Nephron (organoid): ENCODE measurements at regions not wholly inside any gene's neighbourhood (a gene's known extent, or its start where the extent isn't known, plus 50 kb on each side); places are given as distances from the start of the nearest gene placed in this dataset.
A peak's percentile ranks its signal among the peaks of the same experiment; 100 is the strongest.

Experiments used
- H3K27ac Mint-ChIP-seq, 3 experiments: 2 replicates each; pipeline ENCODE4 v1.8.0; 2020; ENCODE audit warnings: mixed read lengths in 3 of 3, mild to moderate bottlenecking in 2 of 3, moderate library complexity in 1 of 3
- H3K27me3 Mint-ChIP-seq: 2 replicates; pipeline ENCODE4 v1.8.0; 2021; ENCODE audit warnings: low read depth, mild to moderate bottlenecking, moderate library complexity, mixed read lengths
- H3K36me3 Mint-ChIP-seq: 2 replicates; pipeline ENCODE4 v1.8.0; 2020; ENCODE audit warnings: low read depth, mixed read lengths
- H3K4me1 Mint-ChIP-seq: 2 replicates; pipeline ENCODE4 v1.8.0; 2020; ENCODE audit warnings: mixed read lengths
- H3K4me3 Mint-ChIP-seq, 3 experiments: 2 replicates each; pipeline ENCODE4 v1.8.0; 2020; ENCODE audit warnings: mild to moderate bottlenecking in 3 of 3, mixed read lengths in 3 of 3, moderate library complexity in 2 of 3
- H3K9me3 Mint-ChIP-seq: 2 replicates; pipeline ENCODE4 v1.8.0; 2020; ENCODE audit warnings: mixed read lengths
- CTCF ChIP-seq, 3 experiments: fragments of 200-600 bp; sonication (generic); IDR thresholded peaks; one replicate each; pipeline ENCODE4 v1.5.0; 2021; ENCODE audit warnings: antibody characterized with exemption in 3 of 3; ENCODE audit not compliant: unreplicated experiment in 3 of 3

DNA sequence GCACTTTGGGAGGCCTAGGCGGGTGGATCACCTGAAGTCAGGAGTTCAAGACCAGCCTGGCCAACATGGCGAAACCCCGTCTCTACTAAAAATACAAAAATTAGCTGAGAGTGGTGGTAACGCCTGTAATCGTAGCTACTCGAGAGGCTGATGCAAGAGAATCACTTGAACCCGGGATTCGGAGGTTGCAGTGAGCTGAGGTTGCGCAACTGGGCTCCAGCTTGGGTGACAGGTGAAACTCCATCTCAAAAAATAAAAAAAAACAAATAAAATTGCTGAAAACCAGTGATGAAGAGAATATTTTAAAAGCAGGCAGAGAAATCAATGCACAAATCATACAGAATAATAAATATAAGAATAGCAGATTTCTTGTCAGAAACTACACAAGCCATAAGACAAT is 129.3 kb downstream of the SLIT2 start:
- no peak for TF ChIP-seq CTCF (IDR thresholded peaks at IDR 0.05; ENCODE audit: unreplicated experiment in 3 of 3)
- H3K4me3 Mint-ChIP-seq: no peak overlapping the region
- H3K27me3 Mint-ChIP-seq: no peaks in the 10 kb centered on the region
- no peaks in the 10 kb centered on the region for H3K9me3 Mint-ChIP-seq
- peaks cover 4% of the 10 kb centered on the region for H3K4me1 Mint-ChIP-seq
- H3K27ac Mint-ChIP-seq: no peak overlapping the region
- peaks cover 9% of the 10 kb centered on the region for H3K36me3 Mint-ChIP-seq

DNA sequence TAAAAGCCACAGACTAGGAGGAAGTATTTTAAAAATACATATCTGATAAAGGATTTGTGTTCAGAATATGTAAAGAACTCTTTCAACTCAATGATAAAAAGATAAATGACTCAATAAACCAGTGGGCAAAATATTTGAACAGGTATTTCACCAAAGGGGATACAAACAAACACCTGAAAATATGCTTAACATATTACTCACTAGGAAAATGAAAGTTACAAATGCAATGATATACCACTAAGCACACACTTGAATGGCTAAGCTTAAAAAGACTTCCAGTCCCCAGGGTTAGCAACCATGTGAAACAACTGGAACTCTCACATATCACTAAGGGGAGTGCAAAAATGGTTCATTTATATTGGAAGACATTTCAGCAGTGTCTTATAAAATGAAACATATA is 131.6 kb downstream of the SLIT2 start:
- Mint-ChIP-seq H3K27ac (no peak overlapping the region), H3K4me1 (peaks cover 6% of the 10 kb centered on the region), H3K9me3 (no peaks in the 10 kb centered on the region), H3K36me3 (peaks cover 7% of the 10 kb centered on the region), H3K4me3 (no peak overlapping the region), H3K27me3 (no peaks in the 10 kb centered on the region)
- TF ChIP-seq CTCF (IDR thresholded peaks at IDR 0.05; ENCODE audit: unreplicated experiment in 3 of 3): no peak

GRCh38 chr4:20383969-20384368 is 132.3 kb downstream of the SLIT2 start:
- peaks cover 8% of the 10 kb centered on the region for H3K36me3 Mint-ChIP-seq
- H3K4me1 Mint-ChIP-seq: peaks cover 6% of the 10 kb centered on the region
- H3K27me3 Mint-ChIP-seq: no peaks in the 10 kb centered on the region
- H3K27ac Mint-ChIP-seq: no peak overlapping the region
- no peaks in the 10 kb centered on the region for H3K9me3 Mint-ChIP-seq
- no peak overlapping the region for H3K4me3 Mint-ChIP-seq
- TF ChIP-seq CTCF (IDR thresholded peaks at IDR 0.05; ENCODE audit: unreplicated experiment in 3 of 3): no peak

GRCh38 chr4:20384456-20384855 is 132.8 kb downstream of the SLIT2 start:
- Mint-ChIP-seq H3K27me3 (no peaks in the 10 kb centered on the region), H3K4me3 (no peak overlapping the region), H3K36me3 (peaks cover 8% of the 10 kb centered on the region), H3K27ac (peak overlapping the region in 1 of 3 experiments; percentile 27), H3K4me1 (peaks cover 6% of the 10 kb centered on the region), H3K9me3 (no peaks in the 10 kb centered on the region)
- TF ChIP-seq CTCF (IDR thresholded peaks at IDR 0.05; ENCODE audit: unreplicated experiment in 3 of 3): no peak

DNA sequence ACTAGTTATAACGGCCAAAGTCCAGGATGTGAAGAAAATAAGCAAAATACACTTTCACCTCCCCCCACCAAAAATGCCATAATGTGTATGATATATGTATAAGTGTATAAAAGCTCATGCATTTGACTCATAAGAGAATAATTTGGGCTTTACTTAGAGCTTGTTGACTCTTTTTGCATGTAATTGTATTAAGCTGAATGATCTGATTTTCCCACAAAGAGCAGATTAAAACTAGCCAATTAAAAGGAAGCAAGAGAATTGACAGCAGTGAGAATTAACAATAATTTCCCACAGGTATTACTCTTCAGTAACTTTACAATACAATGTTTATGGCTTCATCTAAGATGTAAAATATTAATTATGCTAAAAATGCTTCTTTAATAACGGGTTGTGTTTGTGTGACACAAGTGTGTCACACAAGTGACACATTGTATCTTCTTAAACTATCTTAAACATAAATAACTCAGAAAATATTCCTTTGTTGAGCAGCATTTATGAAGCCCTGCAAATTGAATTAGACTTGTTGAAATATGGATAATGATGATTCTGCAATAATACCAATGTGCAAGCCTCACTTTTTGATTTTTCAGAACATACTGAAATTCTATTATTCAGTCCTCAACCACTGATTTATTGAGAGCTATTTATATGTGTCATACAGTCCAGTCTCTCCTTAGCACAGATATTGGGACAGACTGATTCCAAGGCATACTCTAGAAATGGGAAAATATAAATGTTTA is 134.5 kb downstream of the SLIT2 start:
- H3K4me3 Mint-ChIP-seq: no peak overlapping the region
- peaks cover 6% of the 10 kb centered on the region for H3K4me1 Mint-ChIP-seq
- no peak for TF ChIP-seq CTCF (IDR thresholded peaks at IDR 0.05; ENCODE audit: unreplicated experiment in 3 of 3)
- H3K9me3 Mint-ChIP-seq: no peaks in the 10 kb centered on the region
- no peak overlapping the region for H3K27ac Mint-ChIP-seq
- no peaks in the 10 kb centered on the region for H3K27me3 Mint-ChIP-seq
- peaks cover 3% of the 10 kb centered on the region for H3K36me3 Mint-ChIP-seq

- TF ChIP-seq CTCF (IDR thresholded peaks at IDR 0.05; ENCODE audit: unreplicated experiment in 3 of 3): no peak
- Mint-ChIP-seq H3K27me3 (no peaks in the 10 kb centered on the region), H3K4me1 (peaks cover 6% of the 10 kb centered on the region), H3K9me3 (no peaks in the 10 kb centered on the region), H3K4me3 (no peak overlapping the region), H3K27ac (peak overlapping the region in 2 of 3 experiments; percentile 44 to 49), H3K36me3 (peaks cover 3% of the 10 kb centered on the region)
Observed at GRCh38 chr4:20386906-20387305, 135.2 kb downstream of the SLIT2 start.
